ENCODE measurements at regions not wholly inside any gene's neighbourhood (a gene's known extent, or its start where the extent isn't known, plus 50 kb on each side); places are given as distances from the start of the nearest gene placed in this dataset.

DNA sequence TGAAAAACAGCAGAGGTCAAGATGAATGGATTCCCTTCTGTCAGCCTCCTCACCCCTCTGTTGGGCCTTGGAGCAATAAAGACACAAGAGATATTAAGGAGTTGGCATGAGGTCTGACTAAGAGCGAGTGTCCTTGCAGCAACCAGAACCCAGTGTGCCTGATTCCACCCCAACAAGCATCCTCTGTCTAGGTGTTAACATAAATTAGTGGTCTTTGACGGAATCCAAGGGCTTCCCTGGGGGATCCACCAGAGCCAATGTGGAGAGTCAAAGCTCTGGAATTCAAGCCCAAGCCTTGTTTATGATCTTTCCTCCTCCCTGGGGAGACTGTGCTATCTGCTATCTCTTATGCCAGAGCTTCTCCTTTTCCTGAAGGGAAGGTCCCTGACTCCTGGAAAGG is 128.1 kb upstream of the SMIM23 start:
- Histone ChIP-seq H3F3A (ENCODE audit: insufficient read depth, low read length, poor library complexity, severe bottlenecking) (no peaks in the 10 kb centered on the region), H2AFZ (ENCODE audit: low read depth, low read length) (no peak overlapping the region), H3K9ac (ENCODE audit: low read length) (no peak overlapping the region), H3K27me3 (ENCODE audit: insufficient read depth, low read depth, low read length) (no peaks in the 10 kb centered on the region), H3K4me3 (ENCODE audit: low read length) (no peak overlapping the region), H4K20me1 (ENCODE audit: insufficient read depth) (no peaks in the 10 kb centered on the region), H3K9me2 (ENCODE audit: insufficient read depth, low read length) (no peaks in the 10 kb centered on the region), H3K9me3 (ENCODE audit: low read length) (no peaks in the 10 kb centered on the region), H3K27ac (ENCODE audit: low read length) (no peak overlapping the region), H3K79me2 (replicated peaks; ENCODE audit: insufficient read depth, low read length) (no peaks in the 10 kb centered on the region), H3K4me2 (ENCODE audit: low read length) (no peak overlapping the region), H3K36me3 (ENCODE audit: insufficient read depth, low read length) (no peaks in the 10 kb centered on the region)
- TF ChIP-seq CTCF (IDR thresholded peaks at IDR 0.05; ENCODE audit: poor library complexity, severe bottlenecking) (no peak), TAF1 (IDR thresholded peaks at IDR 0.05; ENCODE audit: low read depth) (no peak), SMC3 (conservative IDR thresholded peaks at IDR 0.05; ENCODE audit: poor library complexity) (no peak), POLR2AphosphoS5 (IDR thresholded peaks at IDR 0.05) (no peak), RAD21 (conservative IDR thresholded peaks at IDR 0.05) (no peak), EZH2 (IDR thresholded peaks at IDR 0.05; ENCODE audit: borderline replicate concordance, insufficient read depth, low read length, poor library complexity, severe bottlenecking) (no peak), EP300 (conservative IDR thresholded peaks at IDR 0.05; ENCODE audit: poor library complexity, severe bottlenecking) (no peak), MXI1 (conservative IDR thresholded peaks at IDR 0.05; ENCODE audit: poor library complexity, severe bottlenecking) (no peak)
- TF ChIP-seq, protein P1, sequence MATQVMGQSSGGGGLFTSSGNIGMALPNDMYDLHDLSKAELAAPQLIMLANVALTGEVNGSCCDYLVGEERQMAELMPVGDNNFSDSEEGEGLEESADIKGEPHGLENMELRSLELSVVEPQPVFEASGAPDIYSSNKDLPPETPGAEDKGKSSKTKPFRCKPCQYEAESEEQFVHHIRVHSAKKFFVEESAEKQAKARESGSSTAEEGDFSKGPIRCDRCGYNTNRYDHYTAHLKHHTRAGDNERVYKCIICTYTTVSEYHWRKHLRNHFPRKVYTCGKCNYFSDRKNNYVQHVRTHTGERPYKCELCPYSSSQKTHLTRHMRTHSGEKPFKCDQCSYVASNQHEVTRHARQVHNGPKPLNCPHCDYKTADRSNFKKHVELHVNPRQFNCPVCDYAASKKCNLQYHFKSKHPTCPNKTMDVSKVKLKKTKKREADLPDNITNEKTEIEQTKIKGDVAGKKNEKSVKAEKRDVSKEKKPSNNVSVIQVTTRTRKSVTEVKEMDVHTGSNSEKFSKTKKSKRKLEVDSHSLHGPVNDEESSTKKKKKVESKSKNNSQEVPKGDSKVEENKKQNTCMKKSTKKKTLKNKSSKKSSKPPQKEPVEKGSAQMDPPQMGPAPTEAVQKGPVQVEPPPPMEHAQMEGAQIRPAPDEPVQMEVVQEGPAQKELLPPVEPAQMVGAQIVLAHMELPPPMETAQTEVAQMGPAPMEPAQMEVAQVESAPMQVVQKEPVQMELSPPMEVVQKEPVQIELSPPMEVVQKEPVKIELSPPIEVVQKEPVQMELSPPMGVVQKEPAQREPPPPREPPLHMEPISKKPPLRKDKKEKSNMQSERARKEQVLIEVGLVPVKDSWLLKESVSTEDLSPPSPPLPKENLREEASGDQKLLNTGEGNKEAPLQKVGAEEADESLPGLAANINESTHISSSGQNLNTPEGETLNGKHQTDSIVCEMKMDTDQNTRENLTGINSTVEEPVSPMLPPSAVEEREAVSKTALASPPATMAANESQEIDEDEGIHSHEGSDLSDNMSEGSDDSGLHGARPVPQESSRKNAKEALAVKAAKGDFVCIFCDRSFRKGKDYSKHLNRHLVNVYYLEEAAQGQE (IDR thresholded peaks at IDR 0.05; ENCODE audit: borderline replicate concordance), result no peak

- no peaks in the 10 kb centered on the region for H3K9me3 ChIP-seq (ENCODE audit: low read length)
- TF ChIP-seq TAF1 (IDR thresholded peaks at IDR 0.05; ENCODE audit: low read depth) (no peak), RAD21 (conservative IDR thresholded peaks at IDR 0.05) (no peak), EZH2 (IDR thresholded peaks at IDR 0.05; ENCODE audit: borderline replicate concordance, insufficient read depth, low read length, poor library complexity, severe bottlenecking) (no peak), MXI1 (conservative IDR thresholded peaks at IDR 0.05; ENCODE audit: poor library complexity, severe bottlenecking) (no peak), CTCF (IDR thresholded peaks at IDR 0.05; ENCODE audit: poor library complexity, severe bottlenecking) (no peak), POLR2AphosphoS5 (IDR thresholded peaks at IDR 0.05) (no peak), EP300 (conservative IDR thresholded peaks at IDR 0.05; ENCODE audit: poor library complexity, severe bottlenecking) (no peak), SMC3 (conservative IDR thresholded peaks at IDR 0.05; ENCODE audit: poor library complexity) (no peak)
- TF ChIP-seq, protein P1 (IDR thresholded peaks at IDR 0.05; ENCODE audit: borderline replicate concordance), result no peak
- H3K9me2 ChIP-seq (ENCODE audit: insufficient read depth, low read length), result no peaks in the 10 kb centered on the region
- no peaks in the 10 kb centered on the region for H3K27me3 ChIP-seq (ENCODE audit: insufficient read depth, low read depth, low read length)
- no peaks in the 10 kb centered on the region for H4K20me1 ChIP-seq (ENCODE audit: insufficient read depth)
- no peak overlapping the region for H3K4me2 ChIP-seq (ENCODE audit: low read length)
- H3K36me3 ChIP-seq (ENCODE audit: insufficient read depth, low read length), result no peaks in the 10 kb centered on the region
- no peak overlapping the region for H3K4me3 ChIP-seq (ENCODE audit: low read length)
- H3F3A ChIP-seq (ENCODE audit: insufficient read depth, low read length, poor library complexity, severe bottlenecking), result no peaks in the 10 kb centered on the region
- no peak overlapping the region for H3K9ac ChIP-seq (ENCODE audit: low read length)
- no peak overlapping the region for H3K27ac ChIP-seq (ENCODE audit: low read length)
- H2AFZ ChIP-seq (ENCODE audit: low read depth, low read length), result no peak overlapping the region
- H3K79me2 ChIP-seq (replicated peaks; ENCODE audit: insufficient read depth, low read length), result no peaks in the 10 kb centered on the region
Observed at GRCh38 chr5:171659896-171660295, 125.7 kb upstream of the SMIM23 start.

Measured in neural cell (in vitro differentiated cells).